A673 (cell line): ENCODE measurements at regions not wholly inside any gene's neighbourhood (a gene's known extent, or its start where the extent isn't known, plus 50 kb on each side); places are given as distances from the start of the nearest gene placed in this dataset.
"Not testable (repeated sequence)": the region's sequence is repeated elsewhere in the genome, so short reads cannot be mapped to it uniquely, and the experiment has no call there.

ENCODE experiments used
- BruUV-seq: library from RNA; stranded (reverse); fragments of 400-500 nt; replicated peaks from 2 replicates; lab custom pipeline; 2021; lab: Mats Ljungman, UMichigan
- CTCF ChIA-PET: fragments of 300-600 bp; sonication (Branson Sonifier 250); formaldehyde crosslinking; loops from one replicate; lab custom pipeline; 2022; ENCODE audit warnings: antibody characterized with exemption; lab: Charles Lee
- POLR2A ChIA-PET: fragments of 300-600 bp; sonication (Branson Sonifier 250); formaldehyde crosslinking; loops from one replicate; lab custom pipeline; 2022; ENCODE audit warnings: antibody characterized with exemption; ENCODE audit not compliant: low non-redundant PET; lab: Charles Lee
- DNase-seq: peaks from one replicate; pipeline ENCODE4 v3.0.0-alpha.2; 2015; ENCODE audit warnings: low spot score
- H3K27ac ChIP-seq: fragments of 200-600 bp; sonication (generic); 2 replicates; pipeline ENCODE4 v1.5.1; 2016; ENCODE audit warnings: mixed run types, low read depth, mild to moderate bottlenecking, mixed read lengths, antibody characterized with exemption, low read length; ENCODE audit not compliant: poor library complexity, severe bottlenecking
- H3K27me3 ChIP-seq: fragments of 200-600 bp; sonication (generic); replicated peaks from 2 replicates; pipeline ENCODE4 v1.6.1; 2017; ENCODE audit warnings: mixed run types, low read depth, mild to moderate bottlenecking, mixed read lengths, antibody characterized with exemption, low read length; ENCODE audit not compliant: insufficient read depth, poor library complexity
- H3K36me3 ChIP-seq: fragments of 200-600 bp; sonication (generic); 2 replicates; pipeline ENCODE4 v1.6.1; 2016; ENCODE audit warnings: mixed run types, mild to moderate bottlenecking, mixed read lengths, antibody characterized with exemption, low read length; ENCODE audit not compliant: insufficient read depth, poor library complexity, severe bottlenecking
- H3K4me1 ChIP-seq: fragments of 200-600 bp; sonication (generic); 2 replicates; pipeline ENCODE4 v1.6.1; 2017; ENCODE audit warnings: mixed run types, mild to moderate bottlenecking, mixed read lengths, antibody characterized with exemption, low read length; ENCODE audit not compliant: insufficient read depth, poor library complexity, severe bottlenecking
- H3K4me3 ChIP-seq: fragments of 200-600 bp; sonication (generic); 2 replicates; pipeline ENCODE4 v1.5.1; 2016; ENCODE audit warnings: low read depth, mixed run types, mild to moderate bottlenecking, mixed read lengths, low read length; ENCODE audit not compliant: poor library complexity, severe bottlenecking
- H3K9me3 ChIP-seq: fragments of 200-600 bp; sonication (generic); 2 replicates; pipeline ENCODE4 v1.6.1; 2016; ENCODE audit warnings: mixed run types, low read depth, mild to moderate bottlenecking, mixed read lengths, antibody characterized with exemption, low read length; ENCODE audit not compliant: poor library complexity, severe bottlenecking
- EZH2 ChIP-seq: fragments of 200-600 bp; sonication (generic); IDR thresholded peaks from 2 replicates; pipeline ENCODE4 v1.6.1; 2017; ENCODE audit warnings: borderline replicate concordance, low read depth, mild to moderate bottlenecking, mixed read lengths, antibody characterized with exemption, low read length; ENCODE audit not compliant: poor library complexity, severe bottlenecking
- intact Hi-C: fragments of 100-400 bp; cut with micrococcal nuclease; formaldehyde crosslinking; loops from one replicate; pipeline ENCODE4 v1.10.0; 2022; ENCODE audit not compliant: unreplicated experiment
- TF ChIP-seq, protein P1 (sequence below): fragments of 300-800, 200-600 bp; sonication (generic); conservative IDR thresholded peaks from 2 replicates; pipeline ENCODE4 v1.5.1; 2017; ENCODE audit warnings: low read depth, mild to moderate bottlenecking, antibody characterized with exemption, low read length, moderate library complexity, mixed read lengths

DNA sequence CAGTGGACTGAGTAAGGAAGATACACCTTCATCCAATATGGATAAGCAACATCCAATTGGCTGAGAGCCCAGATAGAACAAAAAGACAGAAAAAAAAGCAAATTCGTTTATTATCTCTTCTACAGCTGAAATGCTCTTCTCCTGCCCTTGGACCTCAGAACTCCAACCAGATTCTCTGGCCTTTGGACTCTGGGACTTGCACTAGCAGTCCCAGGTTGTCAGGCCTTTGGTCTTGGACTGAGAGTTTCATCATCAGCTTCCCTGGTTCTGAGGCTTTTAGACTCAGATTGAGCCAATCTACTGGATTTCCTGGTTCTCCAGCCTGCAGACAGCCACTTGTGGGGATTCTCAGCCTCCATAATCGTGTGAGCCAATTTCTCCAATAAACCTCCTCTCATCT lies 926.8 kb downstream of the PLA2G4A start:
- Histone ChIP-seq H3K27ac (no peak overlapping the region), H3K36me3 (no peaks in the 10 kb centered on the region), H3K9me3 (no peaks in the 10 kb centered on the region), H3K4me1 (no peaks in the 10 kb centered on the region), H3K4me3 (no peak overlapping the region), H3K27me3 (no peaks in the 10 kb centered on the region)
- BruUV-seq = no TSS peak
- TF ChIP-seq EZH2 = no peak
- TF ChIP-seq, protein P1, sequence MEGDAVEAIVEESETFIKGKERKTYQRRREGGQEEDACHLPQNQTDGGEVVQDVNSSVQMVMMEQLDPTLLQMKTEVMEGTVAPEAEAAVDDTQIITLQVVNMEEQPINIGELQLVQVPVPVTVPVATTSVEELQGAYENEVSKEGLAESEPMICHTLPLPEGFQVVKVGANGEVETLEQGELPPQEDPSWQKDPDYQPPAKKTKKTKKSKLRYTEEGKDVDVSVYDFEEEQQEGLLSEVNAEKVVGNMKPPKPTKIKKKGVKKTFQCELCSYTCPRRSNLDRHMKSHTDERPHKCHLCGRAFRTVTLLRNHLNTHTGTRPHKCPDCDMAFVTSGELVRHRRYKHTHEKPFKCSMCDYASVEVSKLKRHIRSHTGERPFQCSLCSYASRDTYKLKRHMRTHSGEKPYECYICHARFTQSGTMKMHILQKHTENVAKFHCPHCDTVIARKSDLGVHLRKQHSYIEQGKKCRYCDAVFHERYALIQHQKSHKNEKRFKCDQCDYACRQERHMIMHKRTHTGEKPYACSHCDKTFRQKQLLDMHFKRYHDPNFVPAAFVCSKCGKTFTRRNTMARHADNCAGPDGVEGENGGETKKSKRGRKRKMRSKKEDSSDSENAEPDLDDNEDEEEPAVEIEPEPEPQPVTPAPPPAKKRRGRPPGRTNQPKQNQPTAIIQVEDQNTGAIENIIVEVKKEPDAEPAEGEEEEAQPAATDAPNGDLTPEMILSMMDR = no peak
- DNase-seq = no peak
- ChIA-PET CTCF (no interaction called here), POLR2A (no interaction called here)
- intact Hi-C loops = no loop called here

DNA sequence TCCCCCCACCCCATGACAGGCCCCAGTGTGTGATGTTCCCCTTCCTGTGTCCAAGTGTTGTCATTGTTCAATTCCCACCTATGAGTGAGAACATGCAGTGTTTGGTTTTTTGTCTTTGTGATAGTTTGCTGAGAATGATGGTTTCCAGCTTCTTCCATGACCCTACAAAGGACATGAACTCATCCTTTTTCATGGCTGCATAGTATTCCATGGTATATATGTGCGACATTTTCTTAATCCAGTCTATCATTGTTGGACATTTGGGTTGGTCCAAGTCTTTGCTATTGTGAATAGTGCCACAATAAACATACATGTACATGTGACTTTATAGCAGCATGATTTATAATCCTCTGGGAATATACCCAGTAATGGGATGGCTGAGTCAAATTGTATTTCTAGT lies 927.9 kb downstream of the PLA2G4A start:
- CTCF ChIA-PET, intact Hi-C loops, DNase-seq, POLR2A ChIA-PET, H3K9me3 ChIP-seq, BruUV-seq, H3K27me3 ChIP-seq, H3K4me3 ChIP-seq, H3K4me1 ChIP-seq, H3K27ac ChIP-seq, H3K36me3 ChIP-seq: not testable (repeated sequence)

DNA sequence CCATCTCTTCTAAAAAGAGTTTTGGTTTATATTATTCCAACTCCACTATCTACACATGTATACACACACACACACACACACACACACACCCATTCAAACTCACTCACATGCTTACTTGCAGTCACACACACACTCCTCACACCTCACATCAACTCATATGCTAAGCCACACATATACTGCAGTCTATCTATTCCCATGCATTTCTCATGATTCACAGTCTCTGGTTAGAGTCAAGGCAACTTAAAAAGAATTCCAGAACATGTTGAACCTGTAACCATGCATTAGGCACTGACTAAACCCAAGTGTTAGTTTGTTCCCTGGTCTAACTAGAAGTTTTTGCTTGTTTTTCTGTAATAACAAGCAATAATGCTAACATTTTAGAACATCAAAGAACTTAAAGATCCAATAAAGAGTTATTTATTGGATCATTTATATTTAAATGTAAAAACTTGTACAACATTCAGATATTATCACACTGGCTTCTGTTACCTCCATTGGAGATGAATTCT lies 931.1 kb downstream of the PLA2G4A start:
- DNase-seq = no peak
- Histone ChIP-seq H3K27ac (no peak overlapping the region), H3K4me1 (no peaks in the 10 kb centered on the region), H3K27me3 (no peaks in the 10 kb centered on the region), H3K9me3 (no peaks in the 10 kb centered on the region), H3K4me3 (no peak overlapping the region), H3K36me3 (no peaks in the 10 kb centered on the region)
- intact Hi-C loops = no loop called here
- ChIA-PET CTCF (no interaction called here), POLR2A (no interaction called here)
- no TSS peak for BruUV-seq
- TF ChIP-seq EZH2 = no peak
- TF ChIP-seq, protein P1 = no peak

DNA sequence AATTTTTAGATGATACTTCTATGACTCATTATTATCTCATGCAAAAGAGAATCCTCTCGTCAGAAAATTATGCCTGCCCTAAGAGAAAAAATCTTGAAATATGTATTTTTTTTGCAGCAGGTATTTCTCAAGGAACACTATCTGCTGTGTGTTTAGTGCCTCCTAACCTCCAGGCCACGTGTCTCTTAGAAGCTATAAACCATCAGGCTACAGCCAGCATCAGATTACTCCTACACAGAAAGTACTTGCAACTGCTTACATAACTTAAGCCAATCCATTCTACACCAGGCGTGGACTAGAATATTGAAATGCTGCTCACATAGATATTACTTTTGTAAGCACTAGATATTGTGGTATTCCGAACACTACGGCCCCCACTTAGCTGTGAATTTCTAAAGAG lies 933.4 kb downstream of the PLA2G4A start:
- Histone ChIP-seq H3K4me1 (no peaks in the 10 kb centered on the region), H3K9me3 (no peaks in the 10 kb centered on the region), H3K27me3 (no peaks in the 10 kb centered on the region), H3K36me3 (no peaks in the 10 kb centered on the region), H3K27ac (no peak overlapping the region), H3K4me3 (no peak overlapping the region)
- ChIA-PET CTCF (no interaction called here), POLR2A (interaction anchor here (0.7 kb wide), 1 partner anchor 97 kb away, joined by 9 read pairs; no protein-coding TSS in a partner anchor)
- intact Hi-C loops = no loop called here
- no TSS peak for BruUV-seq
- no peak for DNase-seq
- TF ChIP-seq EZH2 = no peak
- TF ChIP-seq, protein P1 = no peak
